ENCODE measurements at regions not wholly inside any gene's neighbourhood (a gene's known extent, or its start where the extent isn't known, plus 50 kb on each side); places are given as distances from the start of the nearest gene placed in this dataset.
A peak's percentile ranks its signal among the peaks of the same experiment; 100 is the strongest.

DNA sequence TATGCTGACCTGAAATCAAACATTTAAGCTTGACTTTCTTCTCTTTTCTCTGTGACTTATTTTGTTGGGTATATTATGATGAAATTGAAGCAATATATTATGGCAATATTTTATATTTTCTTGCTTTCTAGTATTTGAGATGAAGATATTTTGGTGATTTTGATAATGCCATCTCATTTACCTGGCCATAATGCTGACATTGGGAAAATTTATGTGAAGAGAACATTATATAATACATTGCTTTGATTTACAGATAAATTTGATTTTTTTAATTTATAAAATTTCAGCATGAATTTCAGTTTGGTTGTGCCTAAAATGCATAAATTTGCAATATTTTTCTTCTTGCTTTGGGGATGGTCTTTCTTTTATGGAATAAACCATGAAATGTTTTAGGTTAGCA is 1413.7 kb upstream of the TMEFF2 start:
- H3K27me3 Mint-ChIP-seq (ENCODE audit: low read depth) = no peaks in the 10 kb centered on the region
- ATAC-seq = no peak
- TF ChIP-seq, protein P1, sequence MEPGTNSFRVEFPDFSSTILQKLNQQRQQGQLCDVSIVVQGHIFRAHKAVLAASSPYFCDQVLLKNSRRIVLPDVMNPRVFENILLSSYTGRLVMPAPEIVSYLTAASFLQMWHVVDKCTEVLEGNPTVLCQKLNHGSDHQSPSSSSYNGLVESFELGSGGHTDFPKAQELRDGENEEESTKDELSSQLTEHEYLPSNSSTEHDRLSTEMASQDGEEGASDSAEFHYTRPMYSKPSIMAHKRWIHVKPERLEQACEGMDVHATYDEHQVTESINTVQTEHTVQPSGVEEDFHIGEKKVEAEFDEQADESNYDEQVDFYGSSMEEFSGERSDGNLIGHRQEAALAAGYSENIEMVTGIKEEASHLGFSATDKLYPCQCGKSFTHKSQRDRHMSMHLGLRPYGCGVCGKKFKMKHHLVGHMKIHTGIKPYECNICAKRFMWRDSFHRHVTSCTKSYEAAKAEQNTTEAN (CRISPR knock-in tag; IDR thresholded peaks at IDR 0.05) = no peak
- TF ChIP-seq FOXJ3 (CRISPR knock-in tag; IDR thresholded peaks at IDR 0.05; ENCODE audit: borderline replicate concordance) = no peak

DNA sequence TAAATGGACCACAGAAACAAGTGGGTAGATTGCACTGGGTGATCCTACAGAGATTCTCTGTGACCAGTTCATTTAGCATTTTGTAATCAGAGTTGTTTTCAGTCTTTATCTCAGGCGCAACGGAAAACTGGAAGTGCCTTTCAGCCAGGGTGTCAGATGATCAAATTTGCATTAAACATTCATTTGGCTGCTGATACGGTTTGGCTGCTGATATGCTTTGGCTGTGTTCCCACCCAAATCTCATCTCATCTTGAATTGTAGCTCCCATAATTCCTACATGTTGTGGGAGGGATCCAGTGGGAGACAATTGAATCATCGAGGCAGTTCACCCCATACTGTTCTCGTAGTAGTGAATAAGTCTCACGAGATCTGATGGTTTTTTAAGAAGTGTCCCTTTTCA is 1396.1 kb upstream of the TMEFF2 start:
- ATAC-seq = no peak
- Mint-ChIP-seq H3K27me3 (ENCODE audit: low read depth) (no peaks in the 10 kb centered on the region), H3K9me3 (peaks cover 41% of the 10 kb centered on the region), H3K36me3 (peaks cover 30% of the 10 kb centered on the region), H3K4me1 (no peaks in the 10 kb centered on the region), H3K27ac (peak overlapping the region; percentile 4; the same call in 1 of the 2 replicates), H3K4me3 (no peak overlapping the region)
- no peak for DNase-seq (ENCODE audit: low spot score)
- CTCF ChIA-PET = no interaction called here
- POLR2A ChIA-PET = no interaction called here
- TF ChIP-seq HMGA2 (CRISPR knock-in tag; IDR thresholded peaks at IDR 0.05) = no peak
- TF ChIP-seq OVOL2 (CRISPR knock-in tag; IDR thresholded peaks at IDR 0.05; ENCODE audit: borderline replicate concordance) = no peak
- TF ChIP-seq NR3C1 (CRISPR knock-in tag; conservative IDR thresholded peaks at IDR 0.05; ENCODE audit: low read depth) = no peak
- no peak for TF ChIP-seq GTF2I (CRISPR knock-in tag; conservative IDR thresholded peaks at IDR 0.05)
- TF ChIP-seq NFYB (CRISPR knock-in tag; conservative IDR thresholded peaks at IDR 0.05; ENCODE audit: low read depth) = no peak
- no peak for TF ChIP-seq CBFB (CRISPR knock-in tag; IDR thresholded peaks at IDR 0.05; ENCODE audit: low read depth)
- TF ChIP-seq GABPB1 (CRISPR knock-in tag; IDR thresholded peaks at IDR 0.05) = no peak
- TF ChIP-seq ATF1 (CRISPR knock-in tag; IDR thresholded peaks at IDR 0.05) = no peak
- TF ChIP-seq ZMAT4 (CRISPR knock-in tag; IDR thresholded peaks at IDR 0.05) = no peak
- TF ChIP-seq, protein P1 (CRISPR knock-in tag; IDR thresholded peaks at IDR 0.05) = no peak
- TF ChIP-seq, protein P2, sequence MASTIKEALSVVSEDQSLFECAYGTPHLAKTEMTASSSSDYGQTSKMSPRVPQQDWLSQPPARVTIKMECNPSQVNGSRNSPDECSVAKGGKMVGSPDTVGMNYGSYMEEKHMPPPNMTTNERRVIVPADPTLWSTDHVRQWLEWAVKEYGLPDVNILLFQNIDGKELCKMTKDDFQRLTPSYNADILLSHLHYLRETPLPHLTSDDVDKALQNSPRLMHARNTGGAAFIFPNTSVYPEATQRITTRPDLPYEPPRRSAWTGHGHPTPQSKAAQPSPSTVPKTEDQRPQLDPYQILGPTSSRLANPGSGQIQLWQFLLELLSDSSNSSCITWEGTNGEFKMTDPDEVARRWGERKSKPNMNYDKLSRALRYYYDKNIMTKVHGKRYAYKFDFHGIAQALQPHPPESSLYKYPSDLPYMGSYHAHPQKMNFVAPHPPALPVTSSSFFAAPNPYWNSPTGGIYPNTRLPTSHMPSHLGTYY (CRISPR knock-in tag; IDR thresholded peaks at IDR 0.05) = no peak
- no peak for TF ChIP-seq SOX15 (CRISPR knock-in tag; IDR thresholded peaks at IDR 0.05)
- TF ChIP-seq GRHL2 (CRISPR knock-in tag; IDR thresholded peaks at IDR 0.05; ENCODE audit: insufficient replicate concordance, severe bottlenecking) = no peak
- TF ChIP-seq, protein P3, sequence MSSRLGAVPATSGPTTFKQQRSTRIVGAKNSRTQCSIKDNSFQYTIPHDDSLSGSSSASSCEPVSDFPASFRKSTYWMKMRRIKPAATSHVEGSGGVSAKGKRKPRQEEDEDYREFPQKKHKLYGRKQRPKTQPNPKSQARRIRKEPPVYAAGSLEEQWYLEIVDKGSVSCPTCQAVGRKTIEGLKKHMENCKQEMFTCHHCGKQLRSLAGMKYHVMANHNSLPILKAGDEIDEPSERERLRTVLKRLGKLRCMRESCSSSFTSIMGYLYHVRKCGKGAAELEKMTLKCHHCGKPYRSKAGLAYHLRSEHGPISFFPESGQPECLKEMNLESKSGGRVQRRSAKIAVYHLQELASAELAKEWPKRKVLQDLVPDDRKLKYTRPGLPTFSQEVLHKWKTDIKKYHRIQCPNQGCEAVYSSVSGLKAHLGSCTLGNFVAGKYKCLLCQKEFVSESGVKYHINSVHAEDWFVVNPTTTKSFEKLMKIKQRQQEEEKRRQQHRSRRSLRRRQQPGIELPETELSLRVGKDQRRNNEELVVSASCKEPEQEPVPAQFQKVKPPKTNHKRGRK (CRISPR knock-in tag; IDR thresholded peaks at IDR 0.05; ENCODE audit: borderline replicate concordance) = no peak
- no peak for TF ChIP-seq PRRX2 (CRISPR knock-in tag; IDR thresholded peaks at IDR 0.05)
- TF ChIP-seq ELF4 (CRISPR knock-in tag; IDR thresholded peaks at IDR 0.05; ENCODE audit: low read depth) = no peak
- TF ChIP-seq TEAD1 (CRISPR knock-in tag; IDR thresholded peaks at IDR 0.05) = no peak
- no peak for TF ChIP-seq SMAD3 (CRISPR knock-in tag; IDR thresholded peaks at IDR 0.05; ENCODE audit: borderline replicate concordance)
- TF ChIP-seq KAT7 (CRISPR knock-in tag; IDR thresholded peaks at IDR 0.05; ENCODE audit: borderline replicate concordance) = no peak
- TF ChIP-seq ZNF396 (CRISPR knock-in tag; IDR thresholded peaks at IDR 0.05; ENCODE audit: borderline replicate concordance) = no peak

More for the DNA sequence above, 1413.7 kb upstream of the TMEFF2 start:
- Mint-ChIP-seq H3K27ac (no peak overlapping the region), H3K36me3 (no peaks in the 10 kb centered on the region), H3K4me1 (no peaks in the 10 kb centered on the region), H3K9me3 (peaks cover 2% of the 10 kb centered on the region; the same call in 1 of the 2 replicates), H3K4me3 (no peak overlapping the region)
- CTCF ChIA-PET = no interaction called here
- DNase-seq (ENCODE audit: low spot score) = no peak
- POLR2A ChIA-PET = no interaction called here

All from WTC11 (cell line).